Neural cell (in vitro differentiated cells): ENCODE measurements at regions not wholly inside any gene's neighbourhood (a gene's known extent, or its start where the extent isn't known, plus 50 kb on each side); places are given as distances from the start of the nearest gene placed in this dataset.
A peak's percentile ranks its signal among the peaks of the same experiment; 100 is the strongest.

Experiments
- H2AFZ ChIP-seq: fragments of 200-600, 300-800 bp; sonication (generic), shearing (Covaris generic); 2 replicates; pipeline ENCODE4 v1.6.0; 2014; ENCODE audit warnings: low read depth, mild to moderate bottlenecking, antibody characterized with exemption, low read length, moderate library complexity
- H3F3A ChIP-seq: fragments of 200-600 bp; shearing (Covaris generic); 2 replicates; pipeline ENCODE4 v1.6.1; 2016; ENCODE audit warnings: mild to moderate bottlenecking, moderate library complexity, mixed read lengths, antibody characterized with exemption, low read length; ENCODE audit not compliant: insufficient read depth, poor library complexity, severe bottlenecking
- H3K27ac ChIP-seq: fragments of 200-600, 300-800 bp; sonication (generic), shearing (Covaris generic); 2 replicates; pipeline ENCODE4 v1.5.1; 2014; ENCODE audit warnings: mild to moderate bottlenecking, low read length, moderate library complexity
- H3K27me3 ChIP-seq: fragments of 300-800, 200-600 bp; sonication (generic), shearing (Covaris generic); 2 replicates; pipeline ENCODE4 v1.6.0; 2014; ENCODE audit warnings: mild to moderate bottlenecking, low read depth, low read length, moderate library complexity; ENCODE audit not compliant: insufficient read depth
- H3K36me3 ChIP-seq: fragments of 300-800, 200-600 bp; sonication (generic), shearing (Covaris generic); 2 replicates; pipeline ENCODE4 v1.5.1; 2014; ENCODE audit warnings: mild to moderate bottlenecking, antibody characterized with exemption, low read length, moderate library complexity; ENCODE audit not compliant: insufficient read depth
- H3K4me2 ChIP-seq: fragments of 300-800, 200-600 bp; sonication (generic), shearing (Covaris generic); 2 replicates; pipeline ENCODE4 v1.6.0; 2014; ENCODE audit warnings: mild to moderate bottlenecking, low read length
- H3K4me3 ChIP-seq: fragments of 300-800, 200-600 bp; sonication (generic), shearing (Covaris generic); 2 replicates; pipeline ENCODE4 v1.5.1; 2014; ENCODE audit warnings: mild to moderate bottlenecking, low read length, moderate library complexity
- H3K79me2 ChIP-seq: fragments of 200-600 bp; shearing (Covaris generic); replicated peaks from 2 replicates; pipeline ENCODE4 v1.6.0; 2014; ENCODE audit warnings: mild to moderate bottlenecking, low read length, moderate library complexity; ENCODE audit not compliant: insufficient read depth
- H3K9ac ChIP-seq: fragments of 300-800, 200-600 bp; sonication (generic), shearing (Covaris generic); 2 replicates; pipeline ENCODE4 v1.6.1; 2016; ENCODE audit warnings: mild to moderate bottlenecking, low read length, mixed read lengths
- H3K9me2 ChIP-seq: fragments of 200-600 bp; shearing (Covaris generic); 2 replicates; pipeline ENCODE4 v1.6.1; 2016; ENCODE audit warnings: mild to moderate bottlenecking, low read length, mixed read lengths; ENCODE audit not compliant: insufficient read depth
- H3K9me3 ChIP-seq: fragments of 200-600, 300-800 bp; sonication (generic), shearing (Covaris generic); 2 replicates; pipeline ENCODE4 v1.6.1; 2016; ENCODE audit warnings: mild to moderate bottlenecking, mixed run types, low read length, moderate library complexity, mixed read lengths
- H4K20me1 ChIP-seq: fragments of 200-600 bp; shearing (Covaris generic); 2 replicates; pipeline ENCODE4 v1.6.1; 2016; ENCODE audit warnings: mild to moderate bottlenecking, mixed run types; ENCODE audit not compliant: insufficient read depth
- EP300 ChIP-seq: fragments of 450-650 bp; conservative IDR thresholded peaks from 2 replicates; pipeline ENCODE4 v1.6.1; 2014; ENCODE audit warnings: antibody characterized with exemption, mild to moderate bottlenecking, moderate library complexity; ENCODE audit not compliant: poor library complexity, severe bottlenecking
- EZH2 ChIP-seq: fragments of 200-600, 300-800 bp; shearing (Covaris generic), sonication (generic); IDR thresholded peaks from 2 replicates; pipeline ENCODE4 v1.6.1; 2014; ENCODE audit warnings: antibody characterized with exemption, low read length, borderline replicate concordance, mild to moderate bottlenecking; ENCODE audit not compliant: insufficient read depth, poor library complexity, severe bottlenecking
- MXI1 ChIP-seq: fragments of 450-650 bp; conservative IDR thresholded peaks from 2 replicates; pipeline ENCODE4 v1.6.1; 2014; ENCODE audit warnings: antibody characterized with exemption, mild to moderate bottlenecking; ENCODE audit not compliant: poor library complexity, severe bottlenecking
- POLR2AphosphoS5 ChIP-seq: IDR thresholded peaks from 2 replicates; pipeline ENCODE4 v1.6.1; 2012
- RAD21 ChIP-seq: fragments of 450-650 bp; conservative IDR thresholded peaks from 2 replicates; pipeline ENCODE4 v1.6.1; 2014; ENCODE audit warnings: antibody characterized with exemption, mild to moderate bottlenecking, moderate library complexity
- SMC3 ChIP-seq: fragments of 450-650 bp; conservative IDR thresholded peaks from 2 replicates; pipeline ENCODE4 v1.6.1; 2014; ENCODE audit warnings: antibody characterized with exemption, mild to moderate bottlenecking, moderate library complexity; ENCODE audit not compliant: poor library complexity
- TAF1 ChIP-seq: IDR thresholded peaks from 2 replicates; pipeline ENCODE4 v1.6.1; 2012; ENCODE audit warnings: low read depth
- TF ChIP-seq, protein P1 (sequence below): IDR thresholded peaks from 2 replicates; pipeline ENCODE4 v1.6.1; 2012; ENCODE audit warnings: borderline replicate concordance
- TF ChIP-seq, protein P2 (sequence below): fragments of 450-650 bp; IDR thresholded peaks from 2 replicates; pipeline ENCODE4 v1.5.1; 2014; ENCODE audit warnings: antibody characterized with exemption, mild to moderate bottlenecking, moderate library complexity; ENCODE audit not compliant: poor library complexity, severe bottlenecking

GRCh38 chr1:36585569-36586548 is 103.1 kb upstream of the CSF3R start:
- Histone ChIP-seq H3K79me2 (no peaks in the 10 kb centered on the region), H3K4me3 (no peak overlapping the region), H3K9me2 (no peaks in the 10 kb centered on the region), H3K9me3 (no peaks in the 10 kb centered on the region), H3K27me3 (no peaks in the 10 kb centered on the region), H3K27ac (peak overlapping the region; percentile 6), H3K9ac (no peak overlapping the region), H4K20me1 (no peaks in the 10 kb centered on the region), H3K4me2 (no peak overlapping the region), H3K36me3 (no peaks in the 10 kb centered on the region), H3F3A (no peaks in the 10 kb centered on the region), H2AFZ (no peak overlapping the region)
- TF ChIP-seq EP300 = no peak
- no peak for TF ChIP-seq SMC3
- no peak for TF ChIP-seq POLR2AphosphoS5
- TF ChIP-seq TAF1 = no peak
- TF ChIP-seq, protein P1, sequence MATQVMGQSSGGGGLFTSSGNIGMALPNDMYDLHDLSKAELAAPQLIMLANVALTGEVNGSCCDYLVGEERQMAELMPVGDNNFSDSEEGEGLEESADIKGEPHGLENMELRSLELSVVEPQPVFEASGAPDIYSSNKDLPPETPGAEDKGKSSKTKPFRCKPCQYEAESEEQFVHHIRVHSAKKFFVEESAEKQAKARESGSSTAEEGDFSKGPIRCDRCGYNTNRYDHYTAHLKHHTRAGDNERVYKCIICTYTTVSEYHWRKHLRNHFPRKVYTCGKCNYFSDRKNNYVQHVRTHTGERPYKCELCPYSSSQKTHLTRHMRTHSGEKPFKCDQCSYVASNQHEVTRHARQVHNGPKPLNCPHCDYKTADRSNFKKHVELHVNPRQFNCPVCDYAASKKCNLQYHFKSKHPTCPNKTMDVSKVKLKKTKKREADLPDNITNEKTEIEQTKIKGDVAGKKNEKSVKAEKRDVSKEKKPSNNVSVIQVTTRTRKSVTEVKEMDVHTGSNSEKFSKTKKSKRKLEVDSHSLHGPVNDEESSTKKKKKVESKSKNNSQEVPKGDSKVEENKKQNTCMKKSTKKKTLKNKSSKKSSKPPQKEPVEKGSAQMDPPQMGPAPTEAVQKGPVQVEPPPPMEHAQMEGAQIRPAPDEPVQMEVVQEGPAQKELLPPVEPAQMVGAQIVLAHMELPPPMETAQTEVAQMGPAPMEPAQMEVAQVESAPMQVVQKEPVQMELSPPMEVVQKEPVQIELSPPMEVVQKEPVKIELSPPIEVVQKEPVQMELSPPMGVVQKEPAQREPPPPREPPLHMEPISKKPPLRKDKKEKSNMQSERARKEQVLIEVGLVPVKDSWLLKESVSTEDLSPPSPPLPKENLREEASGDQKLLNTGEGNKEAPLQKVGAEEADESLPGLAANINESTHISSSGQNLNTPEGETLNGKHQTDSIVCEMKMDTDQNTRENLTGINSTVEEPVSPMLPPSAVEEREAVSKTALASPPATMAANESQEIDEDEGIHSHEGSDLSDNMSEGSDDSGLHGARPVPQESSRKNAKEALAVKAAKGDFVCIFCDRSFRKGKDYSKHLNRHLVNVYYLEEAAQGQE = no peak
- TF ChIP-seq EZH2 = no peak
- no peak for TF ChIP-seq RAD21
- TF ChIP-seq MXI1 = no peak
- TF ChIP-seq, protein P2, sequence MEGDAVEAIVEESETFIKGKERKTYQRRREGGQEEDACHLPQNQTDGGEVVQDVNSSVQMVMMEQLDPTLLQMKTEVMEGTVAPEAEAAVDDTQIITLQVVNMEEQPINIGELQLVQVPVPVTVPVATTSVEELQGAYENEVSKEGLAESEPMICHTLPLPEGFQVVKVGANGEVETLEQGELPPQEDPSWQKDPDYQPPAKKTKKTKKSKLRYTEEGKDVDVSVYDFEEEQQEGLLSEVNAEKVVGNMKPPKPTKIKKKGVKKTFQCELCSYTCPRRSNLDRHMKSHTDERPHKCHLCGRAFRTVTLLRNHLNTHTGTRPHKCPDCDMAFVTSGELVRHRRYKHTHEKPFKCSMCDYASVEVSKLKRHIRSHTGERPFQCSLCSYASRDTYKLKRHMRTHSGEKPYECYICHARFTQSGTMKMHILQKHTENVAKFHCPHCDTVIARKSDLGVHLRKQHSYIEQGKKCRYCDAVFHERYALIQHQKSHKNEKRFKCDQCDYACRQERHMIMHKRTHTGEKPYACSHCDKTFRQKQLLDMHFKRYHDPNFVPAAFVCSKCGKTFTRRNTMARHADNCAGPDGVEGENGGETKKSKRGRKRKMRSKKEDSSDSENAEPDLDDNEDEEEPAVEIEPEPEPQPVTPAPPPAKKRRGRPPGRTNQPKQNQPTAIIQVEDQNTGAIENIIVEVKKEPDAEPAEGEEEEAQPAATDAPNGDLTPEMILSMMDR = no peak

DNA sequence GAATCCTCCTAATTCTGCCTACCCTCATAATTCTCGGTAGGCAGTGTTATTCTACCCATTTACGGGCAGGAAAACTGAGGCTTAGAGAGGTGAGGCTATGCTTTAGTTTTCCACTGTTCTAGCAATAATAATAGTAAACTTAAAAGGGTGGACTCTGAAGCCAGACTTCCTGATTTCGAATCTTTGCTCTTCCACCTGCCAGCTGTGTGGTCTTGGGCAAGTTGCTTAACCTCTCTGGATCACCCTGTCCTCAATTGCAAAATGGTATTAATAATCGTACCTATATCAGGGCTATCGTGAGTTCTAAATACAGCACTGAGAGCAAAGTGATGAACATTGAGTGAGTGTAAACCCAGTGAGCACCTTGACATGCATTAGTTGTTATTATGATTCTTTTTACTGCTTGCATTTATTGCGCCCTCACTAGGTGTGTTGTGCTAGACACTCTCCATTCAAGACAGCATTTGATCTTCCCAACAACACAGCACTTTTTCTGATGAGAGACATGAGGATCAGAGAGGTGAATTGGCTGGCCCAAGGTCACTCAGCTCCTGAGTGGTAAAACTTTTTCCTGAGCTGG is 102.3 kb upstream of the CSF3R start:
- Histone ChIP-seq H2AFZ (no peak overlapping the region), H3K9me2 (no peaks in the 10 kb centered on the region), H3K4me2 (no peak overlapping the region), H3K9ac (peak overlapping the region; percentile 11), H4K20me1 (no peaks in the 10 kb centered on the region), H3K36me3 (no peaks in the 10 kb centered on the region), H3F3A (no peaks in the 10 kb centered on the region), H3K27ac (no peak overlapping the region), H3K4me3 (no peak overlapping the region), H3K27me3 (no peaks in the 10 kb centered on the region), H3K9me3 (no peaks in the 10 kb centered on the region), H3K79me2 (no peaks in the 10 kb centered on the region)
- TF ChIP-seq SMC3 (no peak), RAD21 (no peak), TAF1 (no peak)
